NCI-H2081 treated with DMSO at 0.1 percent for 48 hours (cell line): ENCODE measurements at regions not wholly inside any gene's neighbourhood (a gene's known extent, or its start where the extent isn't known, plus 50 kb on each side); places are given as distances from the start of the nearest gene placed in this dataset.
"Not testable (repeated sequence)": the region's sequence is repeated elsewhere in the genome, so short reads cannot be mapped to it uniquely, and the experiment has no call there.

Experiments
- DNase-seq: peaks from one replicate; lab custom pipeline; 2025; lab: John Stamatoyannopoulos, UW

DNA sequence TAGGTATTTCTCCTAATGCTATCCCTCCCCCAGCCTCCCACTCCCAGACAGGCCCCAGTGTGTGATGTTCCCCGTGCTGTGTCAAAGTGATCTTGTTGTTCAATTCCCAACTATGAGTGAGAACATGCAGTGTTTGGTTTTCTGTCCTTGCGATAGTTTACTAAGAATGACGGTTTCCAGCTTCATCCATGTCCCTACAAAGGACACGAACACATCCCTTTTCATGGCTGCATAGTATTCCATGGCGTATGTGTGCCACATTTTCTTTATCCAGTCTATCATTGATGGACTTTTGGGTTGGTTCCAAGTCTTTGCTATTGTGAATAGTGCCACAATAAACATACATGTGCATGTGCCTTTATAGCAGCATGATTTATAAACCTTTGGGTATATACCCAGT lies 999.3 kb upstream of the ZEB2 start:
- not testable (repeated sequence) for DNase-seq

GRCh38 chr2:145511946-145512345 lies 992.0 kb upstream of the ZEB2 start:
- no peak for DNase-seq

- no peak for DNase-seq
Measured at GRCh38 chr2:145503511-145503910, 983.6 kb upstream of the ZEB2 start.

- no peak for DNase-seq
Measured at GRCh38 chr2:145501920-145502319, 982.0 kb upstream of the ZEB2 start.

DNA sequence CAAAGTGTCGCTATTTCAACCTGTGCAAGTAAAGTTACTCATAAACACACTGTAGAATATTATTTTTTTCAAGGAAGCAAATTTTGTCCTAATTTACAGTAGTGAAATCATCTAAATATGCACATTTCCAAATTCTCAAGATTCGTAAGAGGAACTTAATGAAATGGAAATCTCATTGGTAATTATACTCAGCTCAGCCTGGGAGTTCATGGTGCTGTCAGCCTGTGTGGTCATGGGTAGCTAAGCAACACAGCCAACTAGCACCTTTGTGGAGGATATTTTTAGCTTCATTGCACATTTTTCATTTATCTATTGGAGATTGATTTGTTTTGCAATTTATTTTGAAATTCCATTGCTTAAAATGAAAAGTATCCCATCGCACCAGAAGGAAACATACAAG lies 975.7 kb upstream of the ZEB2 start:
- no peak for DNase-seq

- no peak for DNase-seq
Measured at GRCh38 chr2:145494441-145494840, 974.5 kb upstream of the ZEB2 start.

- DNase-seq = no peak
Measured at GRCh38 chr2:145488571-145488970, 968.7 kb upstream of the ZEB2 start.

DNA sequence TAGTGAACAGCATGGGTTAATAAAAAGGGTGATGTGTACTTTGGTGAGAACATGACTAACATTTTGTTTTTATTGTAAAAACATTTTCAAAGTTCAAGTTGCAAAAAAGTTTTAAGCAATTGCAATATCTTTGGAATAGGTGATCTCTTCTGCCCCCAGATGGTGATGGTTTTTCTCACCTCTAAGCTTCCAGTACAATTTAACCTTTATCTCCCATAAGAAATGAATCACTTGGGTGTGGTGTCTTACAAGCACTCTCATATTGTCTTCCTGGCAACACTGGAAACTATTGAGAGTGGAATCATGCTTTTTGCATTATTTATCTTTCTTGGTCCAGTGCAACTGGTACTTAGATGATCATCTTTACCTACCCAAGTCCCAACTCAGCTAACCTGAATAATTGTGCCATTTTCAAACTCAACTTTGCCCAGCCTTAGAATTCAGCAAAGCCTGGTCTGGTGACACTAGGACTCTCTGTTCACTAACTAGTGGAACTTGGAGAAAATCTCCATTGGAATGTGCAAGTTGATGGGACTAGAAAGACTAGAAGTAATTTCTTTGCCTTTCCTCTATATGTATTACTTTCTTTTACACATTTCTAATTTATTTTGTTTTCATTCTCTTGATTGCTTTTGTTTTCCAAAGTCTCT lies 964.7 kb upstream of the ZEB2 start:
- DNase-seq = no peak

DNA sequence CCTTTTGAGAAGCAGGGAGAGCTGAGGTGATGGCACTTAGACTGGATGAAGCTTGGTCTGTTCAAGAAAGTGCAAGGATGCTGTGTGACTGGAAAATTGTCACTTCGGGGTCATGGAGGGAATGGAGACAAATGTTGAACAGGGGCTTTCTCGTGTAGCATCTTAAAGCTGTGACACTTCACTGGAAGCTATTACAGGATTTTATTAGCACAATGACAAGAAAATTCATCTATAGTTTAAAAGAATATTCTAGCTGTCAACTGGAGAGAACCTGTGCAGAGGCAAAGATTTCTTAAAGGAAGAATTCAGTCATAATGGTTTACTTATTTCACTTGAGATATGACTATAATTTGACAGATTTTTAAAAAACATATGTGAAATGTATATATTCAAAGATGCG lies 963.9 kb upstream of the ZEB2 start:
- no peak for DNase-seq

DNA sequence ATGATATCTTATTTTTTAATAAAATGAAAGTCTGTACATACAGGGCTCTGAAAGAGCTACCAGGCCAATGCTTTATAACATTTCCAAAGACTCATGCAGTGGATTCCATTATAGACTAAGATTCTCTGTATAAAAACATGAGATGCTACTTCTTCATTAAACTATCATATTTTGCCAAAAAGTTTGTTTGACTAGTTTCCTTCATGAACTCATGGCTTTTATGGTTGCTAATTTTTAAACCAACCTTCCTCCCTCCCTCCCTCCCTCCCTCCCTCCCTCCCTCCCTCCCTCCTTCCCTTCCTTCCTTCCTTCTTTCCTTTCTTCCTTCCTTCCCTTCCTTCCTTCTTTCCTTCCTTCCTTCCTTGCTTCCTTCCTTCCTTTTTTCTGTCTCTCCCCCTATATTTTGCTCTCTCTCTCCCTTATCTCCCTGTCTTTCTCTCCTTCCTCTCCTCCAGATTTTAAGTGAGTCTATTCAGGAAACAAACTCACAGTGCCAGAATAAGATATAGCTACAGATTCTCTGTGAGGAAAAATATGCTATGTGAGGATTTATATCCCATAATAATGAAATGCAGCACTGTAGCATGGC lies 961.5 kb upstream of the ZEB2 start:
- no peak for DNase-seq

- DNase-seq = no peak
Measured at GRCh38 chr2:145464866-145465265, 944.9 kb upstream of the ZEB2 start.

- DNase-seq = no peak
Measured at GRCh38 chr2:145460112-145460511, 940.2 kb upstream of the ZEB2 start.

- DNase-seq = peak; percentile 99
Measured at GRCh38 chr2:145431181-145431951, 911.4 kb upstream of the ZEB2 start.

DNA sequence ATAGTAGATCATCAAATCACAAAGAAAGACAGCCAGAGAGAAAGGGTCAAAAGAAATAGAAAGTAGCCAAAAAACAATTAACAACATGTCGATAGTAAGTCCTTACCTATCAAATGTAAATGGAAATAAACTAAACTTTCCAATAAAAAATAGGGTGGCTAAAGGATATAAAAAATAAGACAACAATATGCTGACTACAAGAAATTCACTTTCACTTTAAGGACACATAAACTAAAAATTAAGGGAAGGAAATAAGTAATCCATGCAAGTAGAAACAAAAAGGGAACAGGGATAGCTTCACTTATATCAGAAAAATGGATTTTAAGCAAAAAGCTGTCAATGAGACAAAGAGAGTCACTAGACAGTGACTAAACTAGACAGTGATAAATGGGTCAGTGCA lies 903.9 kb upstream of the ZEB2 start:
- DNase-seq = no peak

DNA sequence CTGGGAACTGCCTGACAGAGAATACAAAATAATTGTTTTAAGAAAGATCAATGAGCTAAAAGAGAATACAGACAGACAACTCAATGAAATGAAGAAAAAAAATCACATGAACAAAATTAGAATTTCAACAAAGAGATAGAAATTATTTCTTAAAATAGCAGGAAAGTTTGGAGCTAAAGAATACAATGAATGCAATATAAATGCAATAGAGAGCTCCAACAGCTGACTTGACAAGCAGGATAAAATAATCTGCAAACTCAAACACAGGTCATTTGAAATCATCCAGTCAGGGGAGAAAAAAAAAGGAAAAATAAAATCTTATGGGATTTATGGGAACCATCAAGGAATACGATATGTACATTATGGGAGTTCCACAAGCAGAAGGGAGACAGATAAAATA lies 902.7 kb upstream of the ZEB2 start:
- no peak for DNase-seq

- no peak for DNase-seq
Measured at GRCh38 chr2:145421841-145422240, 901.9 kb upstream of the ZEB2 start.

DNA sequence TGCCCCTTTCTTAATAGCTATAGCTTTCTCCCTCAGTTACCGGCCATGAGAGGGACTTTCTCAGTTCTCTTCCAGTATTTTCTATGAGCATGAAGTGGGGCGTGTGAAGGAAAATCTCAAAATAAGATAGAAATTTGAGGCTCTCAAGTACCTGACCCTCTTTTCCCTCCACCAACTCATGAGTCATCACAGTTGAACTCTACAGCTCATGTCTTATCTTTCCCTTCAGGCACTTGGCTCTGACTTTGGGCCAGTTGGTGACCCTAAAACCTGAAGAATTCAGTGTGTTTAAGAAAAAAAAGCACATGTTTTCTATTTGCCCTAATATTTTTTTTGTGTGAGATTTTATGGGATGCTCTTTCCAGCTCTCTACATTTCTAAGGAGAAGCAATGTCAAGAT lies 896.7 kb upstream of the ZEB2 start:
- no peak for DNase-seq

DNA sequence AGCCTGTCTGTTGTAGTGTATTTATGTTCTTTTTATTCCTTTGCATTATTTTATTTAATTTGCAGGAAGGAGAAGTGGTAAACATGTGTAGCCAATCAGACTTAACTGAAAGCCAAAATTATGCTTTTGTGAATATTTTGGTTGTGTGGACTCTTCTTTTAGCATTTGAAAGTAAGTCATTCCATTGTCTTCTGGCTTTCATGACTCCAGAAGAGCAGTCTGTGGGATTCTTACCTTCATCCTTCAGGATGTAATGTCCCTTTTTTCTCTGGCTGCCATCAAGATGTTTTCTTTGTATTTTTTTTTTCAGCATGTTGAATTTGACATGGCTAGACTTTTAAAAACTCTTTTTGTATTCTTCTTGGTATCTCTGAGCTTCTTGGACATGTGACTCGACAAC lies 895.2 kb upstream of the ZEB2 start:
- DNase-seq = no peak

GRCh38 chr2:145413261-145414030 lies 893.5 kb upstream of the ZEB2 start:
- no peak for DNase-seq

DNA sequence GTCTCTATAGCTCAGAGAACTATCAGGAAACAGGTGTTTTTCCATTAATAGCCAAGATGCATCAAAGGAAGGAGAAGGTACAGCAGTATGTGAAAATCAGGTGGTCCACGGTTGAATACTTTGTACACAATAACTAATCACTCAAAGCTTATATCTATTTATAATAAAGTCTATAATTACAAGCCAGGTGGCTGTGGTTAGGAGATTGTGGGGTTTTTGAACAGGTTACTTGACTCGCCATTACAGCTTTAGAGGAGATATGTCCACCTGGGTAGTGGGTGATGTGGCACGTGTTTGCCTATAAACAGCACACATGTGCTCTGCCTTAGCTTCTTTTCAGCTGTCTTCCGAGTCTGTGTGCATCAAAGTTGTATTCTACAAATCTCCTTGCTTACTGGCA lies 892.2 kb upstream of the ZEB2 start:
- DNase-seq = no peak

DNA sequence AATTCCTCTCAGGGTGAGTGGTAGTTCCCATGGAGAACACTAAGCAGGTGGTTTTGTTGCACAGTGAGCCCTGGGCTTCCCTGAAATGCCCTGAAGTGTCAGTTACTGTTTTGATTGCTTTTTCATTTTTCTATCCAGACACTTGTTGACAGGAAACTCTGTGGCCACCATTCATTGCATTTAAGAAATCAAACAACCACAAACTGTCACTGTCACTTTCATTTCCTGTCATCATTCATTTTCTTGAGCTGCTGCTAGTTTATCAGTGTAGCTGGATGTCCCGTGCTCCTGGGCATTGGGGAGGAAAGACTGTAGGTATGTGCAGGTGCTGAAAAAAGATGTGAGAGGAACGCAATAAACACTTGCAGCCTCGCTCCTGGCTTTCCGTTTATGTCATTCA lies 891.6 kb upstream of the ZEB2 start:
- no peak for DNase-seq

DNA sequence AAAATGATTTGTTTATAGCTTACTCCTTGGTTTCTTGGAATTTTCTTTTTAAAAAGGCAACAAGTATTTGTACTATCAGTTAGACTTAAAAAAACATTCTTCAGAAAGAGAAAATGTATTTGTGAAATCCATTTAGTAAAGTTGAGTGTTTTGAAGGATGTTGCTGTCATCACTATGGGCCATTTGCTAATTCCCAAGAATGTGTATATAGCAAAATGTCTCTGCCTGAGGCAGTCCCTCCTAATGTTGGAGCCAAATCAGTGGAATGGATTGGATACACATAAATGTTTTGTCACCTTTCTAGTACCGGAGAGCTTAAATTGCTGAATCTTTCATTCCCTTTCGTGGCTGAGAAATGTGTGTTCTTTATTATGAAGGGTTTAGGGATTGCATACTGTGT lies 890.2 kb upstream of the ZEB2 start:
- no peak for DNase-seq

- no peak for DNase-seq
Measured at GRCh38 chr2:145408980-145409379, 889.1 kb upstream of the ZEB2 start.
